ENCODE measurements at regions not wholly inside any gene's neighbourhood (a gene's known extent, or its start where the extent isn't known, plus 50 kb on each side); places are given as distances from the start of the nearest gene placed in this dataset.

- no peak overlapping the region for H3K4me3 ChIP-seq (ENCODE audit: low read depth, low read length)
- TF ChIP-seq CTCF (IDR thresholded peaks at IDR 0.05; ENCODE audit: borderline replicate concordance, insufficient read depth, low read depth, low read length), result no peak
Observed at GRCh38 chr3:153679714-153680113, 441.5 kb upstream of the ARHGEF26 start.

GRCh38 chr3:153680526-153680925, 440.7 kb upstream of the ARHGEF26 start:
- H3K4me3 ChIP-seq (ENCODE audit: low read depth, low read length), result no peak overlapping the region
- TF ChIP-seq CTCF (IDR thresholded peaks at IDR 0.05; ENCODE audit: borderline replicate concordance, insufficient read depth, low read depth, low read length), result no peak

- no peak overlapping the region for H3K4me3 ChIP-seq (ENCODE audit: low read depth, low read length)
- no peak for TF ChIP-seq CTCF (IDR thresholded peaks at IDR 0.05; ENCODE audit: borderline replicate concordance, insufficient read depth, low read depth, low read length)
Observed at GRCh38 chr3:153681057-153681456, 440.1 kb upstream of the ARHGEF26 start.

- H3K4me3 ChIP-seq (ENCODE audit: low read depth, low read length), result no peak overlapping the region
- TF ChIP-seq CTCF (IDR thresholded peaks at IDR 0.05; ENCODE audit: borderline replicate concordance, insufficient read depth, low read depth, low read length), result no peak
Observed at GRCh38 chr3:153688301-153689120, 432.7 kb upstream of the ARHGEF26 start.

GRCh38 chr3:153693207-153693606, 428.0 kb upstream of the ARHGEF26 start:
- TF ChIP-seq CTCF (IDR thresholded peaks at IDR 0.05; ENCODE audit: borderline replicate concordance, insufficient read depth, low read depth, low read length), result no peak
- H3K4me3 ChIP-seq (ENCODE audit: low read depth, low read length), result no peak overlapping the region

- H3K4me3 ChIP-seq (ENCODE audit: low read depth, low read length), result no peak overlapping the region
- TF ChIP-seq CTCF (IDR thresholded peaks at IDR 0.05; ENCODE audit: borderline replicate concordance, insufficient read depth, low read depth, low read length), result no peak
Observed at GRCh38 chr3:153702106-153702505, 419.1 kb upstream of the ARHGEF26 start.

GRCh38 chr3:153704115-153704514, 417.1 kb upstream of the ARHGEF26 start:
- no peak for TF ChIP-seq CTCF (IDR thresholded peaks at IDR 0.05; ENCODE audit: borderline replicate concordance, insufficient read depth, low read depth, low read length)
- no peak overlapping the region for H3K4me3 ChIP-seq (ENCODE audit: low read depth, low read length)

Data from GM12875 (cell line).